DOHH2 (cell line): ENCODE measurements at regions not wholly inside any gene's neighbourhood (a gene's known extent, or its start where the extent isn't known, plus 50 kb on each side); places are given as distances from the start of the nearest gene placed in this dataset.

Source experiments
- H3F3A ChIP-seq: fragments of 200-600 bp; sonication (generic), shearing (Covaris generic); 2 replicates; pipeline ENCODE4 v1.6.0; 2016; ENCODE audit warnings: antibody characterized with exemption, mild to moderate bottlenecking; ENCODE audit not compliant: control insufficient read depth, insufficient read depth
- H3K27ac ChIP-seq: fragments of 200-600 bp; sonication (generic); 2 replicates; pipeline ENCODE4 v1.5.1; 2014; ENCODE audit warnings: low read depth, mild to moderate bottlenecking, low read length, moderate library complexity
- H3K27me3 ChIP-seq: fragments of 200-600 bp; sonication (generic); 2 replicates; pipeline ENCODE4 v1.6.1; 2014; ENCODE audit warnings: mild to moderate bottlenecking, low read length, mixed read lengths; ENCODE audit not compliant: control insufficient read depth
- H3K36me3 ChIP-seq: fragments of 200-600 bp; sonication (generic); 2 replicates; pipeline ENCODE4 v1.6.1; 2014; ENCODE audit warnings: mild to moderate bottlenecking, low read length, moderate library complexity, mixed read lengths; ENCODE audit not compliant: control insufficient read depth
- H3K4me1 ChIP-seq: fragments of 200-600 bp; sonication (generic); 2 replicates; pipeline ENCODE4 v1.6.1; 2014; ENCODE audit warnings: mild to moderate bottlenecking, low read length, mixed read lengths; ENCODE audit not compliant: control insufficient read depth
- H3K4me2 ChIP-seq: fragments of 200-600 bp; sonication (generic); 2 replicates; pipeline ENCODE4 v1.6.0; 2014; ENCODE audit warnings: mild to moderate bottlenecking, low read length, moderate library complexity
- H3K4me3 ChIP-seq: fragments of 200-600 bp; sonication (generic); 2 replicates; pipeline ENCODE4 v1.5.1; 2014; ENCODE audit warnings: mild to moderate bottlenecking, low read length, mixed read lengths
- H3K79me2 ChIP-seq: fragments of 200-600 bp; sonication (generic); 2 replicates; pipeline ENCODE4 v1.6.1; 2014; ENCODE audit warnings: mild to moderate bottlenecking, low read length, mixed read lengths; ENCODE audit not compliant: control insufficient read depth
- H3K9me2 ChIP-seq: fragments of 200-600 bp; sonication (generic); replicated peaks from 2 replicates; pipeline ENCODE4 v1.6.1; 2014; ENCODE audit warnings: mild to moderate bottlenecking, low read length, mixed read lengths; ENCODE audit not compliant: control insufficient read depth
- H3K9me3 ChIP-seq: fragments of 200-600 bp; sonication (generic); 2 replicates; pipeline ENCODE4 v1.6.1; 2014; ENCODE audit warnings: antibody characterized with exemption, low read length, mixed read lengths; ENCODE audit not compliant: control insufficient read depth, insufficient read depth
- H4K20me1 ChIP-seq: fragments of 200-600 bp; sonication (generic); 2 replicates; pipeline ENCODE4 v1.6.0; 2014; ENCODE audit warnings: low read depth, mild to moderate bottlenecking, antibody characterized with exemption, low read length, moderate library complexity; ENCODE audit not compliant: control insufficient read depth, insufficient read depth
- EZH2phosphoT487 ChIP-seq: fragments of 200-600 bp; sonication (generic); IDR thresholded peaks from 2 replicates; pipeline ENCODE4 v1.6.1; 2017; ENCODE audit warnings: borderline replicate concordance, mild to moderate bottlenecking, antibody characterized with exemption, low read length, moderate library complexity, mixed read lengths
- TF ChIP-seq, protein P1 (sequence below): fragments of 200-600 bp; sonication (generic); IDR thresholded peaks from one replicate; pipeline ENCODE4 v1.5.1; 2014; ENCODE audit warnings: antibody characterized with exemption, mild to moderate bottlenecking, low read depth, low read length; ENCODE audit not compliant: poor library complexity, severe bottlenecking

DNA sequence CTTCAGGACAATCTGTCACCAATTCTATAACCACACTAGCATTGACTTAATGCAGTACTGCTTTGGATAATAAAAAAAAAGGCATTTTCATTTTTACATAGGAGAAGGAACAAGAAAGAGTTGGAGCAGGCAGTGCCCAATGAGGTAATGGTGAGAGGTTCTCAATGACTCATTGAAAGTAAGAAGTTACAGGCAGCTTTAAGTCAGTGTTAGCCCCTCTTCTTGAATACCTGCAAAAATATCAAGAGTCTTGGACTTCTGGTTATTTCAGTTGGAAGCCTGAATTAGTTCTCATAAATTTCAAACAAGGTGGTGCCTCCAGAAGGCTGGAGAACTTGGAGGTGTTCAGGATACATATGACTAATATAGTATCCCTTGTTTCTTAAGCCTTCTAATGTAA lies 422.5 kb downstream of the HTR7 start:
- Histone ChIP-seq H3K9me2 (no peaks in the 10 kb centered on the region), H4K20me1 (no peaks in the 10 kb centered on the region), H3K4me2 (no peak overlapping the region), H3K36me3 (no peaks in the 10 kb centered on the region), H3K4me1 (no peaks in the 10 kb centered on the region), H3F3A (no peaks in the 10 kb centered on the region), H3K27me3 (no peaks in the 10 kb centered on the region), H3K27ac (no peak overlapping the region), H3K79me2 (no peaks in the 10 kb centered on the region), H3K9me3 (no peaks in the 10 kb centered on the region), H3K4me3 (no peak overlapping the region)
- TF ChIP-seq, protein P1, sequence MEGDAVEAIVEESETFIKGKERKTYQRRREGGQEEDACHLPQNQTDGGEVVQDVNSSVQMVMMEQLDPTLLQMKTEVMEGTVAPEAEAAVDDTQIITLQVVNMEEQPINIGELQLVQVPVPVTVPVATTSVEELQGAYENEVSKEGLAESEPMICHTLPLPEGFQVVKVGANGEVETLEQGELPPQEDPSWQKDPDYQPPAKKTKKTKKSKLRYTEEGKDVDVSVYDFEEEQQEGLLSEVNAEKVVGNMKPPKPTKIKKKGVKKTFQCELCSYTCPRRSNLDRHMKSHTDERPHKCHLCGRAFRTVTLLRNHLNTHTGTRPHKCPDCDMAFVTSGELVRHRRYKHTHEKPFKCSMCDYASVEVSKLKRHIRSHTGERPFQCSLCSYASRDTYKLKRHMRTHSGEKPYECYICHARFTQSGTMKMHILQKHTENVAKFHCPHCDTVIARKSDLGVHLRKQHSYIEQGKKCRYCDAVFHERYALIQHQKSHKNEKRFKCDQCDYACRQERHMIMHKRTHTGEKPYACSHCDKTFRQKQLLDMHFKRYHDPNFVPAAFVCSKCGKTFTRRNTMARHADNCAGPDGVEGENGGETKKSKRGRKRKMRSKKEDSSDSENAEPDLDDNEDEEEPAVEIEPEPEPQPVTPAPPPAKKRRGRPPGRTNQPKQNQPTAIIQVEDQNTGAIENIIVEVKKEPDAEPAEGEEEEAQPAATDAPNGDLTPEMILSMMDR: no peak
- TF ChIP-seq EZH2phosphoT487: no peak

GRCh38 chr10:90437452-90437851 lies 420.4 kb downstream of the HTR7 start:
- Histone ChIP-seq H3K27ac (no peak overlapping the region), H3K9me2 (no peaks in the 10 kb centered on the region), H3F3A (no peaks in the 10 kb centered on the region), H3K9me3 (peaks cover 6% of the 10 kb centered on the region; the same call in 1 of the 2 replicates), H3K27me3 (no peaks in the 10 kb centered on the region), H4K20me1 (no peaks in the 10 kb centered on the region), H3K36me3 (no peaks in the 10 kb centered on the region), H3K79me2 (no peaks in the 10 kb centered on the region), H3K4me3 (no peak overlapping the region), H3K4me1 (no peaks in the 10 kb centered on the region), H3K4me2 (no peak overlapping the region)
- TF ChIP-seq, protein P1: no peak
- TF ChIP-seq EZH2phosphoT487: no peak

GRCh38 chr10:90440870-90441269 lies 417.0 kb downstream of the HTR7 start:
- no peak overlapping the region for H3K4me3 ChIP-seq
- no peaks in the 10 kb centered on the region for H3K27me3 ChIP-seq
- H4K20me1 ChIP-seq: no peaks in the 10 kb centered on the region
- peaks cover 6% of the 10 kb centered on the region; the same call in 1 of the 2 replicates for H3K9me3 ChIP-seq
- H3K4me1 ChIP-seq: no peaks in the 10 kb centered on the region
- no peaks in the 10 kb centered on the region for H3F3A ChIP-seq
- H3K4me2 ChIP-seq: no peak overlapping the region
- TF ChIP-seq EZH2phosphoT487: no peak
- TF ChIP-seq, protein P1: no peak
- H3K36me3 ChIP-seq: no peaks in the 10 kb centered on the region
- no peaks in the 10 kb centered on the region for H3K9me2 ChIP-seq
- no peak overlapping the region for H3K27ac ChIP-seq
- no peaks in the 10 kb centered on the region for H3K79me2 ChIP-seq
